K562 (cell line): ENCODE measurements at regions not wholly inside any gene's neighbourhood (a gene's known extent, or its start where the extent isn't known, plus 50 kb on each side); places are given as distances from the start of the nearest gene placed in this dataset.

Source experiments
- ATAC-seq: fragments of 200-7000 bp; cut with Tn5 transposase; 3 replicates; pipeline ENCODE4 v1.9.1; 2020; ENCODE audit warnings: moderate library complexity
- BruUV-seq: library from RNA; stranded (reverse); fragments of 400-500 nt; replicated peaks from 2 replicates; lab custom pipeline; 2021; lab: Mats Ljungman, UMichigan
- CTCF ChIA-PET: fragments of 300-600 bp; formaldehyde crosslinking; extraction: SDS; loops from one replicate; lab custom pipeline; 2021; ENCODE audit warnings: low intra/inter-chr PET ratio; lab: Yijun Ruan, JAX
- POLR2A ChIA-PET: fragments of 300-600, 350-650 bp; sonication (Branson Sonifier 250); formaldehyde crosslinking; extraction: SDS; loops from one replicate; lab custom pipeline; 2021; ENCODE audit warnings: antibody characterized with exemption, inconsistent platforms; lab: Yijun Ruan, JAX
- DNase-seq, 4 experiments: peaks; one replicate each; pipeline versions ENCODE4 v3.0.0 to v3.0.0-alpha.2; 2011 to 2018; ENCODE audit warnings: low spot score in 3 of 4, mixed read lengths in 3 of 4; ENCODE audit errors: extremely low read depth in 1 of 4
- FAIRE-seq: peaks from 2 replicates; lab custom pipeline; 2011; peaks lifted over from hg19 to GRCh38; lab: Jason Lieb, UNC
- H2AFZ ChIP-seq: 2 replicates; pipeline ENCODE4 v1.6.0; 2011; ENCODE audit warnings: low read depth, low read length, control low read depth, inconsistent platforms
- H3K27ac ChIP-seq: fragments of 200-600 bp; 3 replicates; pipeline ENCODE4 v1.8.0; 2011; ENCODE audit warnings: low read depth, mild to moderate bottlenecking, control low read depth, inconsistent platforms, low read length, moderate library complexity, mixed read lengths; ENCODE audit errors: extremely low read depth
- H3K27me3 ChIP-seq, 2 experiments: fragments of 300-600 bp in 1 of 2; 2 replicates in 1 of 2; 3 replicates in 1 of 2; pipeline versions ENCODE4 v1.6.0 to v1.8.0; 2011; ENCODE audit warnings: inconsistent platforms in 2 of 2, low read length in 2 of 2, mild to moderate bottlenecking in 1 of 2, mixed read lengths in 1 of 2, moderate library complexity in 1 of 2; ENCODE audit not compliant: control insufficient read depth in 2 of 2, insufficient read depth in 2 of 2
- H3K36me3 ChIP-seq: fragments of 300-600 bp; 3 replicates; pipeline ENCODE4 v1.8.0; 2011; ENCODE audit warnings: mild to moderate bottlenecking, low read length, inconsistent platforms; ENCODE audit not compliant: control insufficient read depth, insufficient read depth
- H3K4me1 ChIP-seq, 2 experiments: fragments of 200-600 bp in 1 of 2; replicated peaks in 1 of 2; 2 replicates in 1 of 2; 3 replicates in 1 of 2; pipeline versions ENCODE4 v1.5.1 to v1.8.0; 2011; ENCODE audit warnings: inconsistent platforms in 2 of 2, low read length in 2 of 2, mild to moderate bottlenecking in 1 of 2, mixed read lengths in 1 of 2, moderate library complexity in 1 of 2; ENCODE audit not compliant: control insufficient read depth in 2 of 2, insufficient read depth in 2 of 2
- H3K4me2 ChIP-seq: 2 replicates; pipeline ENCODE4 v1.6.1; 2011; ENCODE audit warnings: low read length, control low read depth, inconsistent platforms, mixed read lengths; ENCODE audit not compliant: insufficient read depth
- H3K4me3 ChIP-seq: fragments of 200-600 bp; sonication (generic), shearing (Covaris generic); 2 replicates; pipeline ENCODE4 v1.5.1; 2016; ENCODE audit warnings: control low read depth, inconsistent platforms
- H3K79me2 ChIP-seq: fragments of 200-600 bp; 3 replicates; pipeline ENCODE4 v1.8.0; 2011; ENCODE audit warnings: low read length, inconsistent platforms; ENCODE audit not compliant: control insufficient read depth, insufficient read depth
- H3K9ac ChIP-seq, 2 experiments: 2 replicates each; pipeline versions ENCODE4 v1.6.0 to v1.6.1; 2011; ENCODE audit warnings: low read depth in 2 of 2, low read length in 2 of 2, control low read depth in 1 of 2, inconsistent platforms in 1 of 2, mild to moderate bottlenecking in 1 of 2, mixed read lengths in 1 of 2; ENCODE audit not compliant: insufficient read depth in 1 of 2
- H3K9me1 ChIP-seq: one replicate; pipeline ENCODE4 v1.6.0; 2011; ENCODE audit warnings: inconsistent platforms, mild to moderate bottlenecking, low read length, moderate library complexity; ENCODE audit not compliant: control insufficient read depth, insufficient read depth
- H3K9me3 ChIP-seq: replicated peaks from 2 replicates; pipeline ENCODE4 v1.5.1; 2011; ENCODE audit warnings: low read depth, low read length, inconsistent platforms; ENCODE audit not compliant: control insufficient read depth, insufficient read depth
- H4K20me1 ChIP-seq: replicated peaks from 2 replicates; pipeline ENCODE4 v1.6.1; 2011; ENCODE audit warnings: low read length, inconsistent platforms, mixed read lengths; ENCODE audit not compliant: control insufficient read depth, insufficient read depth
- DIDO1 ChIP-seq: fragments of 450-650 bp; IDR thresholded peaks from 2 replicates; pipeline ENCODE4 v1.6.1; 2016; ENCODE audit warnings: low read depth, missing biosample characterization, missing genetic modification characterization
- HCFC1 ChIP-seq: IDR thresholded peaks from 2 replicates; pipeline ENCODE4 v1.6.1; 2012; ENCODE audit warnings: low read depth, low read length, improper control_type of control experiment
- ZBTB2 ChIP-seq: fragments of 450-650 bp; IDR thresholded peaks from 2 replicates; pipeline ENCODE4 v1.6.1; 2016; ENCODE audit warnings: antibody characterized with exemption
- ZBTB49 ChIP-seq: sonication (generic); formaldehyde crosslinking; IDR thresholded peaks from 2 replicates; pipeline ENCODE4 v1.8.0; 2022; ENCODE audit warnings: missing genetic modification reagents, mild to moderate bottlenecking, borderline replicate concordance
- ZBTB7A ChIP-seq: IDR thresholded peaks from 2 replicates; pipeline ENCODE4 v1.6.1; 2011; ENCODE audit warnings: low read depth, mild to moderate bottlenecking, low read length, moderate library complexity, borderline replicate concordance; ENCODE audit not compliant: control insufficient read depth
- ZNF76 ChIP-seq: fragments of 250-450 bp; sonication (Bioruptor Pico); IDR thresholded peaks from 2 replicates; pipeline ENCODE4 v1.4.0; 2020; ENCODE audit warnings: mild to moderate bottlenecking, moderate library complexity, borderline replicate concordance
- WGBS: fragments of 100-300 bp; shearing (Covaris generic); methylation state at CpG from one replicate; pipeline ENCODE4 v1.1.6; 2016; ENCODE audit warnings: low coverage, mixed read lengths; ENCODE audit not compliant: insufficient coverage; ENCODE audit errors: missing lambda C conversion rate; 5-methylcytosine and 5-hydroxymethylcytosine counted together
- in situ Hi-C: fragments of 300-500 bp; cut with MboI; formaldehyde crosslinking; loops from 4 replicates; pipeline ENCODE4 v1.15.0; 2018; ENCODE audit warnings: inconsistent platforms, mixed read lengths
- intact Hi-C: fragments of 100-400 bp; cut with micrococcal nuclease; formaldehyde crosslinking; loops from 2 replicates; pipeline ENCODE4 v1.14.2; 2022

- POLR2A ChIA-PET, result no interaction called here
- FAIRE-seq, result no peak
- Histone ChIP-seq H3K9me3 (no peaks in the 10 kb centered on the region), H3K27ac (no peak overlapping the region), H3K27me3 (no peaks in the 10 kb centered on the region), H3K4me1 (no peaks in the 10 kb centered on the region; a peak in 1 of 5 replicates), H3K4me3 (no peak overlapping the region), H3K4me2 (no peak overlapping the region), H2AFZ (no peak overlapping the region), H4K20me1 (no peaks in the 10 kb centered on the region), H3K36me3 (no peaks in the 10 kb centered on the region), H3K79me2 (no peaks in the 10 kb centered on the region), H3K9ac (no peak overlapping the region), H3K9me1 (no peaks in the 10 kb centered on the region)
- BruUV-seq, result no TSS peak
- intact Hi-C loops, result no loop called here
- WGBS, result 0% methylated on average over 2 of the region's 3 CpGs
- in situ Hi-C loops, result no loop called here
- no peak for TF ChIP-seq ZBTB7A
- no peak for TF ChIP-seq DIDO1 (tag)
- no peak for TF ChIP-seq ZNF76 (CRISPR knock-in tag)
- TF ChIP-seq ZBTB2, result no peak
- no peak for TF ChIP-seq ZBTB49 (CRISPR knock-in tag)
- TF ChIP-seq HCFC1, result no peak
- DNase-seq, result no peak
- ATAC-seq, result no peak
- CTCF ChIA-PET, result no interaction called here
These were observed 96.5 kb downstream of the KCNE4 start for GRCh38 chr2:223148516-223148915.
